ENCODE measurements at regions not wholly inside any gene's neighbourhood (a gene's known extent, or its start where the extent isn't known, plus 50 kb on each side); places are given as distances from the start of the nearest gene placed in this dataset.
"Not testable (repeated sequence)": the region's sequence is repeated elsewhere in the genome, so short reads cannot be mapped to it uniquely, and the experiment has no call there.

GRCh38 chr7:148515728-148516695, 74.6 kb upstream of the C7orf33 start:
- H3K4me3 ChIP-seq (ENCODE audit: low read depth, low read length) = no peak overlapping the region
- FAIRE-seq = no peak
- no peaks in the 10 kb centered on the region for H3K27me3 ChIP-seq (ENCODE audit: control insufficient read depth, insufficient read depth, low read length)
- no peak for TF ChIP-seq CTCF (IDR thresholded peaks at IDR 0.05; ENCODE audit: insufficient read depth, low read length, severe bottlenecking)
- DNase-seq (ENCODE audit: low read depth) = no peak
- no peaks in the 10 kb centered on the region for H3K36me3 ChIP-seq (ENCODE audit: control insufficient read depth, insufficient read depth, low read length)

DNA sequence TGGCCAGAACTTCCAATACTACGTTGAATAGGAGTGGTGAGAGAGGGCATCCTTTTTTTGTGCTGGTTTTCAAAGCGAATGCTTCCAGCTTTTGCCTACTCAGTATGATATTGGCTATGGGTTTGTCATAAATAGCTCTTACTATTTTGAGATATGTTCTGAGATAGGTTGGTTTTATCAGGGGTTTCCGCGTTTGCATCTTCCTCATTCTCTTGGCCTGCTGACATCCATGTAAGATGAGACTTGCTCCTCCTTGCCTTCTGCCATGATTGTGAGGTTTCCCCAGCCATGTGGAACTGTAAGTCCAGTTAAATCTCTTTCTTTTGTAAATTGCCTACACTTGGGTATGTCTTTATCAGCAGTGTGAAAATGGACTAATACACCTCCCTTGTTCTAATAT, 71.2 kb upstream of the C7orf33 start:
- FAIRE-seq; DNase-seq (ENCODE audit: low read depth); H3K27me3 ChIP-seq (ENCODE audit: control insufficient read depth, insufficient read depth, low read length); H3K36me3 ChIP-seq (ENCODE audit: control insufficient read depth, insufficient read depth, low read length); H3K4me3 ChIP-seq (ENCODE audit: low read depth, low read length): not testable (repeated sequence)

DNA sequence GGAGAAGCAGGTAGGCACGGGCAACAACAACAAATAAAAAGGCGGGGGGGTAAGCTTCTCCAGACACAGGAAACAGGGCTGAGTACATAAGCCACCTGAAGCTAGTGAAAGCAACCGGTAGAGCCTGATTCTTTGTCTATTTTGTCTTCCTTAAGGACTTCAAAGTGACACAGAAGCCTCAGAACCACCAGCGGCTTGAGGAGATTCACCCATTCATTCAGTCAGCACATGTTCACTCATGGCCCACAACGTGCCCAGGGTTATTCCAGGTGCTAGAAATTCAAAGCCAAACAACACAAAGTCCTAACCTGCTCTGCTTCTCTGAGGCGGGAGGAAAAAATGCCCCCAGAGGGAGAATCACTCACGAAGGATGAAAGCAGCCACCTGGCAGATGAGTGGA, 69.3 kb upstream of the C7orf33 start:
- DNase-seq (ENCODE audit: low read depth) (no peak), FAIRE-seq (no peak)
- Histone ChIP-seq H3K4me3 (ENCODE audit: low read depth, low read length) (no peak overlapping the region), H3K36me3 (ENCODE audit: control insufficient read depth, insufficient read depth, low read length) (no peaks in the 10 kb centered on the region), H3K27me3 (ENCODE audit: control insufficient read depth, insufficient read depth, low read length) (no peaks in the 10 kb centered on the region)
- no peak for TF ChIP-seq CTCF (IDR thresholded peaks at IDR 0.05; ENCODE audit: insufficient read depth, low read length, severe bottlenecking)

GRCh38 chr7:148523550-148523949, 67.0 kb upstream of the C7orf33 start:
- Histone ChIP-seq H3K4me3 (ENCODE audit: low read depth, low read length) (no peak overlapping the region), H3K27me3 (ENCODE audit: control insufficient read depth, insufficient read depth, low read length) (no peaks in the 10 kb centered on the region), H3K36me3 (ENCODE audit: control insufficient read depth, insufficient read depth, low read length) (no peaks in the 10 kb centered on the region)
- TF ChIP-seq CTCF (IDR thresholded peaks at IDR 0.05; ENCODE audit: insufficient read depth, low read length, severe bottlenecking) = no peak
- no peak for FAIRE-seq
- no peak for DNase-seq (ENCODE audit: low read depth)

DNA sequence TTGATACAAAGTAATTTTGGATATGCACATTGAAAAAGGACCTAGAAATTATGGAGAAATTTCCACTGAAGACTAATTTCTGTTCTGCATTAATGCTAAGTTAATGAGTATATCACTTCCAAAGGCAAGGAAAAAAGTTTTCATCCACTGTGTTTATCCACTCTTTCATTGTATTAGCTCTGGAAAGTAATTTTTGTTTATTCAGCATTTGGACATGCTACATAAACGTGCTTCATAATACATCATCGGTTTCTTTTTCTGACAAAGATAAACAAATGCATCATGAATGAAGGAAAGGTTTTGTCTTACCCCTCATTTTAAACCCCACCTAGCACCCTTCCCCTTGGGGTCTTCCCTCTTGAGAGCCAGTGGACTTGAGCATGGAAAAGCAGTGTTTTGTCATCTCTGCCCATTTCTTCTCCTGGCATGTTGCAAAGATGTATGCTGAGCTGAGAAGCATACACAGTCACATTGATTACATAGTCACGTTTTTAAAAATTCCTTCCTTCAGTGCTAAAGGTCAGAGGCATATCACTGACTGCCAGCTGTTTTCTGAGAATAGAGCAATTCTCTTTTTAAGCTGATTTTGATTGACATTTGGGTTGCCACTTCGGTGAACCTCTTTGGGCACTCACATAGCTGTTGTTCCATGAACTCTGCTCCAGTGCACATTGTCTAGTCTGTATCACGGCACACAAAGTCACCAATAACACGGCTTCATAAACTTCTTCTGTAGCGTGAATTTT, 65.9 kb upstream of the C7orf33 start:
- no peak for FAIRE-seq
- Histone ChIP-seq H3K27me3 (ENCODE audit: control insufficient read depth, insufficient read depth, low read length) (no peaks in the 10 kb centered on the region), H3K4me3 (ENCODE audit: low read depth, low read length) (no peak overlapping the region), H3K36me3 (ENCODE audit: control insufficient read depth, insufficient read depth, low read length) (no peaks in the 10 kb centered on the region)
- no peak for TF ChIP-seq CTCF (IDR thresholded peaks at IDR 0.05; ENCODE audit: insufficient read depth, low read length, severe bottlenecking)
- DNase-seq (ENCODE audit: low read depth) = no peak

DNA sequence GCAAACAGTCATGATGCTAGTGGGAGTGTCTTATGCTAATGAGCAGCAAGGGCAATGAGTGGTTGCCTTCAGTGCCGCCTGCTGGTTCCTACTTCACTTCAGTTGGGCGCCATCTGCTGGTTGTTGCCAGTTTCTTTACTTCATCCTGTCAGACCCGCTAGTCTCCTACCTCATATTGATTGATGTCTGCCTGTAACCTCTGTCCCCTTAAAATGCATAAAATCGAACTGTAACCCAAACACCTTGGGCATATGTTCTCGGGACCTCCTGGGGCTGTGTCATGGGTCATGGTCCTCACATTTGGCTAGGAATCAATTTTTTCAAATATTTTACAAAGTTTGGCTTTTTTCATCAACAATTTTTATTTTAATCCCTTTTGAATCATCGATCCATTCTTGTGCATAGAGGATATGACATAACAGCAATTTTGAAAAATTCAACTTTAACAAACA, 62.8 kb upstream of the C7orf33 start:
- peak; percentile 85 for DNase-seq (ENCODE audit: low read depth)
- Histone ChIP-seq H3K36me3 (ENCODE audit: control insufficient read depth, insufficient read depth, low read length) (no peaks in the 10 kb centered on the region), H3K4me3 (ENCODE audit: low read depth, low read length) (no peak overlapping the region), H3K27me3 (ENCODE audit: control insufficient read depth, insufficient read depth, low read length) (no peaks in the 10 kb centered on the region)
- peak; percentile 40 for FAIRE-seq
- TF ChIP-seq CTCF (IDR thresholded peaks at IDR 0.05; ENCODE audit: insufficient read depth, low read length, severe bottlenecking) = peak; percentile 89

Measured in bronchial epithelial cell (primary cell).